Fibroblast of villous mesenchyme (primary cell): ENCODE measurements at regions not wholly inside any gene's neighbourhood (a gene's known extent, or its start where the extent isn't known, plus 50 kb on each side); places are given as distances from the start of the nearest gene placed in this dataset.

Source experiments
- DNase-seq: peaks from one replicate; pipeline ENCODE4 v3.0.0-alpha.2; 2010; ENCODE audit warnings: low read depth
- H3K4me3 ChIP-seq: 2 replicates; pipeline ENCODE4 v1.5.1; 2011; ENCODE audit warnings: low read depth, mild to moderate bottlenecking, low read length
- TF ChIP-seq, protein P1 (sequence below): IDR thresholded peaks from 2 replicates; pipeline ENCODE4 v1.5.1; 2012; ENCODE audit warnings: low read depth, mild to moderate bottlenecking, low read length; ENCODE audit not compliant: insufficient read depth

DNA sequence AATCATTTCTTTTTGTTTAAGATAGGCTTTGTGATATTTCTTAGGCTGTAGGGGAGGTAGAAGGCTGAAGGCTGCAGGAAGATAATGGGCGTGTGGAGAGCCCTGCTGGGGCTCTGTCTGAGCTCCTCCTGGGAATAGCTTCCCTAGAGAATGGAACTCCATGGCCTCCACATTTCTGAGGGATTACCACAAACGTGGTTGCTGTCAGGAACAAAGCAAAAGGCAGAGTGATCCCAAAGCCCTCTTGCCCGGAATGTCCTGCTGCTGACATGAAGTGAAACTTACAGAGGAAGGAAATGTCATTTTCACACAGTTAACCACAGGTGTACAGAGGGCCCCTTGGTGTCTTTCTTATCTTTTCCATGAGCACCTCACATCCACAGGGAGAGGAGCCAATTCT is 89.3 kb downstream of the DDIT4L start:
- no peak overlapping the region for H3K4me3 ChIP-seq
- DNase-seq = no peak
- TF ChIP-seq, protein P1, sequence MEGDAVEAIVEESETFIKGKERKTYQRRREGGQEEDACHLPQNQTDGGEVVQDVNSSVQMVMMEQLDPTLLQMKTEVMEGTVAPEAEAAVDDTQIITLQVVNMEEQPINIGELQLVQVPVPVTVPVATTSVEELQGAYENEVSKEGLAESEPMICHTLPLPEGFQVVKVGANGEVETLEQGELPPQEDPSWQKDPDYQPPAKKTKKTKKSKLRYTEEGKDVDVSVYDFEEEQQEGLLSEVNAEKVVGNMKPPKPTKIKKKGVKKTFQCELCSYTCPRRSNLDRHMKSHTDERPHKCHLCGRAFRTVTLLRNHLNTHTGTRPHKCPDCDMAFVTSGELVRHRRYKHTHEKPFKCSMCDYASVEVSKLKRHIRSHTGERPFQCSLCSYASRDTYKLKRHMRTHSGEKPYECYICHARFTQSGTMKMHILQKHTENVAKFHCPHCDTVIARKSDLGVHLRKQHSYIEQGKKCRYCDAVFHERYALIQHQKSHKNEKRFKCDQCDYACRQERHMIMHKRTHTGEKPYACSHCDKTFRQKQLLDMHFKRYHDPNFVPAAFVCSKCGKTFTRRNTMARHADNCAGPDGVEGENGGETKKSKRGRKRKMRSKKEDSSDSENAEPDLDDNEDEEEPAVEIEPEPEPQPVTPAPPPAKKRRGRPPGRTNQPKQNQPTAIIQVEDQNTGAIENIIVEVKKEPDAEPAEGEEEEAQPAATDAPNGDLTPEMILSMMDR = no peak

DNA sequence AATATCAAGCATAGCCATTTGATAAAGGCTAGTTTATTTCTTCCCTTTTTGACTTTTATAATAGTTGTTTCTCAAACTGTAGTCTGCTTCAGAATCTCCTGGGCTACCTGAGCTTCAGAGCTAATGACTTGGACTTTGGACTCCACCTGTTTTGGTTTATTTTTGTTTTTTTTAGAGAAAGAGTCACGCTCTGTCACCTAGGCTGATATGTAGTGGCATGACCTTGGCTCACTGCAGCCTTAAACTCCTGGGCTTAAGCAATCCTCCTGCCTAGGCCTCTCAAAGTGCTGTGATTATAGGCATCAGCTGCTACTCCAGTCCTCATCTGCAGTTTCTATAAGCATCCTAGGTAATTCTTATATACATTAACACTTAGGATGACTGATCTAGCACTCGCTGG is 90.5 kb downstream of the DDIT4L start:
- no peak overlapping the region for H3K4me3 ChIP-seq
- no peak for DNase-seq
- TF ChIP-seq, protein P1 = no peak

DNA sequence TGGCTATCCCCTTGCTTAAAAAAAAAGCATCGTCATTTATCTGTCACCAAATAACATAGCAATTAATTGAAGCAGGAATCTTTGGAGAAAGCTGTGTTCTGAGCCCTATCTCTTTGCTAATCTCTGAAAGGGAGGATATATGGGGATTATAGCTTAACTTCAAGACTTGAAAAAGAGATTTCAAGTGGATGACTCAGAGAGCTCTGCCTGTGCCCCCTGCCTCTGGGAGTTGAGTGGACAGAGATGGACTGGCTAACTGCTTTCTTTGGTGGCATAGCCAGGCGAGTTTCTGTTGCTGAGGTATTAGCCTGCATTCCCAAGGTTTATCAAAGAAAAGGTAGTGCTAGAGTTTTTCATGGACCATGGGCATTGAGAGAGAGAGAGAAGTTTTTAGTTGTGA is 91.6 kb downstream of the DDIT4L start:
- TF ChIP-seq, protein P1 = no peak
- no peak overlapping the region for H3K4me3 ChIP-seq
- DNase-seq = peak; percentile 17

DNA sequence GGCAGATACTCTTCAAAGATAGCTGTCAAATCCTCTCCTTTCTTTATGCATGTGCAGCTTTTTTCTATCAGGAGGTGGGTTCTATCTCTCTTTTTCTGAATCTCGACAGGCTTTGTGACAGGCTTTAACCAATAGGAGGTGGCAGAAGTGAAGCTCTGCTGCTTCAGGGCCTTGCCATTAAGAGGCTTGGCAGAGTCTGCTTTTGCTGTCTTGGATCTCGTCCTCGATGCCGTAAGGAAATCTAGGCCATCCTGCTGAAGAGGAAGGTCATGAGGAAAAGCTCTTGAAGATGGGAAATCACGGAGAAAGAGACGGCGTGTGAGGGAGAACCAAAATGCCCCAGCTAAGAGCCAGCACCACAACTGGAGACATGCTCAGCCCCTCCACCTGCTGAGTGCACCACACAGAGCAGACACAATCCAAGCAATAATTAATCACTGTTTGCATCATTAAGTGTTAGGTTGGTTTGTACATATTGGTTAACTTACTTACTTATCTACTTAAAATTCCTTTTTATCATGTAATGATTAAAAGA is 92.2 kb downstream of the DDIT4L start:
- DNase-seq = no peak
- no peak overlapping the region for H3K4me3 ChIP-seq
- TF ChIP-seq, protein P1 = no peak

DNA sequence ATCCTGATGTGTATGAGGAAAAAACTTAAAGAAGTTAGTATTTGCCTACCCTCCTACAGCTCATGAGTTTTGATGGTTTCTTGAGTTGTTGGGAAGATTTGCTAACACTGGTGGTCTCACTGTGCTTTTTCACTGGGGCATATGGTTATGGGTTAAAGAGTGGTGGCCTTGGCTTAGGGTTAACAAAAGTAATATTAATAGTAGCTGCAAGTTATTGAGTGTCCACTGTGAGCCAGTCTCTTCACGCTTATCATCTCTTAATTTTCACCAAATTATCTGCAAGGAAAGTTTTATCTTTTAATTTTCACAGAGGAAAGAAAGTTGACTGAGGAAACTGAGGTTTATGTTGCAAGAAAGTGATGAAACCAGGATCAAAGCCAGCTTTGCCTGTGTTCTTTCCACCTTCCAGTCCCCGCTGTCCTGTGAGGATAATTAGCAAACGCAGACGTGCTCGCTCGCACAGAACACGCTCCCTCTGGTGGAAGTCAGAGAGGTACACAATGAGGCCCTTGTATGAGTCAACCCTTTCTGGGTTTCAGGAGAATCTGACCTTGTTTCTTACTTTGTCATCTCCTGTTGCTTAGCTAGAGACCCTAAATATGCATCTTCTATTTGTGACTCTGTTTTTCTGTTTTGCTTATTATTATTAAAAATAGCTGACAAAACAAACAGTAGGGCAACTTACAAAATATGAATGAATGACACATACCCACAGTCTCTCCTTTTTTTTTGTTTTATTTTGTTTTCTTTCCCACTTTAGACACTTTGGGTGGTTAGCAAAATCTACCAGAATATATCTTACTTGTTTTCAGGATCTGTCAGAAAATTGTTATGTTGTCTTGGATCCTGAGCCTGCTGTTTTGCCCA is 94.3 kb downstream of the DDIT4L start:
- H3K4me3 ChIP-seq = no peak overlapping the region
- DNase-seq = peak; percentile 79
- TF ChIP-seq, protein P1 = peak; percentile 92

DNA sequence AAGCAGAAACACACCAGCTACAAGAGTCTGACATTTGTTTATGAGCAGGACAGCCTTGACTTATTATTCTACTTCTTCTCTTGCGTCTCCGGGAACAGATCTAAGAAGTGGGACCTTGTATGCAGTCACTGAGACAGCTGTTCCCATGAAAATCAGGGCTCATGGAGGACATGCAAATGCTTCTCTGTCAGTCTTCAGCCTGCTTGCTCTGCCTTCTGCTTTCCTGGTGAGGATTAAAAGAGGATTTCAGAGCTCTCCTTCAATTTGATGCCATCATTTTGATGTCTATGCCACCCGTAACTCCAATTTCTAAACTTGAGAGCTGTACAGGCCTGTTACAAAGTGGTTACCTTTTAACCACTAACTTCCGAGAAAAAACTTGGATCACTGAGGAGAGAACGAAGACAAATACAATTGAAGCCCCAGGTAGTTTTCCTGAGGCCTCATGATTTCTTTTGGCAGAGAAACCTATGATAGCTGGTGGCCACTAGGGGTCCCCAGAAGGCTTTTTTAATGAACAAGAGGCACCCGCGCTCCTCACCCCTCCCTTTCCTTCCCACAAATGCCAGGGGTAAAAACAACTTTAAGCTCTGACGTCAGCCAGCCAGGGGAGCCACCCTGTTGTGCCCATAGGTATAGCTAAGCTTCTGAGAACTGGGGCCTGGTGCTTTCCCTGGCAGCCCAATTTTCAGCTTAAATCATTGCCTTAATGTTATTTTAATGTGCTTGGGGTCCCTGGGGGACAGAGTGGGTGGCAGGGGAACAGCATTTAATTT is 97.0 kb downstream of the DDIT4L start:
- TF ChIP-seq, protein P1 = peak; percentile 91
- peak; percentile 91 for DNase-seq
- no peak overlapping the region for H3K4me3 ChIP-seq
